ENCODE measurements at regions not wholly inside any gene's neighbourhood (a gene's known extent, or its start where the extent isn't known, plus 50 kb on each side); places are given as distances from the start of the nearest gene placed in this dataset.

DNA sequence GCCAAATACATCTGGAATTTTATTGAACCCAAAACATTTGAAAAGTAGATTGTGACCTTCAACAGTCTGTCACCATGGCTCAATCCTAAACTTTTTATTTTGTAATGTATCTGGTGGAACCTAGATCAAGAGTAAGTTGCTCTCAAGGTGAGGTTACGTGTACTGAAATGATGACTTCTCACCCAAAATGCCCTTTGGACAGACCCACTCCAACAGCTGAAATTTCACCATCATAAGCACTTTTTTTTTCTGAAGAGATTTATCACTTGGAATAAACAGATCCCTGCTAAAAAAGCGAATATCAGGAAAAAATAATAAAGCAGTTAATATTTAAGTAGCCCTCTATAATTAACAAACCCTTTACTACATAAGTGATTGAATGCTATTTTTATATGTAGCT, 155.0 kb upstream of the FBXL7 start:
- no peak overlapping the region for H3K4me3 ChIP-seq (ENCODE audit: insufficient read depth, low read depth, low read length)
- H2AFZ ChIP-seq (replicated peaks; ENCODE audit: low read length, poor library complexity), result no peak overlapping the region
- no peak overlapping the region for H2AK9ac ChIP-seq (replicated peaks; ENCODE audit: low read depth, low read length, poor library complexity)
- H4K8ac ChIP-seq (ENCODE audit: low read depth in 2 of 2, low read length in 2 of 2), result no peak overlapping the region
- no peaks in the 10 kb centered on the region for H4K20me1 ChIP-seq (ENCODE audit: insufficient read depth, low read length)
- H3K14ac ChIP-seq (replicated peaks; ENCODE audit: low read depth, low read length), result no peak overlapping the region
- no peaks in the 10 kb centered on the region for H3K9me1 ChIP-seq (ENCODE audit: insufficient read depth, low read length)
- H3K27ac ChIP-seq (ENCODE audit: insufficient read depth, low read length), result no peak overlapping the region
- H2BK15ac ChIP-seq (ENCODE audit: low read depth, low read length), result no peak overlapping the region
- no peak overlapping the region for H3K23ac ChIP-seq (ENCODE audit: low read depth, low read length)
- TF ChIP-seq SMC3 (IDR thresholded peaks at IDR 0.05; ENCODE audit: low read depth, low read length) (no peak), MAFK (IDR thresholded peaks at IDR 0.05; ENCODE audit: low read depth, low read length) (no peak), POLR2A (IDR thresholded peaks at IDR 0.05; ENCODE audit: low read depth, low read length) (no peak), CHD1 (IDR thresholded peaks at IDR 0.05; ENCODE audit: low read depth, low read length) (no peak), CEBPB (IDR thresholded peaks at IDR 0.05; ENCODE audit: low read depth, low read length) (no peak), FOS (IDR thresholded peaks at IDR 0.05; ENCODE audit: low read depth, low read length) (no peak), BHLHE40 (IDR thresholded peaks at IDR 0.05; ENCODE audit: low read depth, low read length) (no peak)
- H3K79me1 ChIP-seq (ENCODE audit: low read depth in 1 of 2, low read length in 2 of 2), result no peaks in the 10 kb centered on the region
- no peaks in the 10 kb centered on the region for H3K4me1 ChIP-seq (ENCODE audit: control insufficient read depth, insufficient read depth, low read length)
- dilution Hi-C loops (cut with HindIII; ENCODE audit: low sequenced_read_pairs, unreplicated experiment), result no loop called here
- WGBS, 2 experiments (ENCODE audit: extremely low coverage in 2 of 2, insufficient read length in 1 of 2), result no CpG with 5 or more reads among the region's 2 CpGs
- H2BK5ac ChIP-seq (ENCODE audit: low read depth, low read length, poor library complexity, severe bottlenecking), result no peak overlapping the region
- no peak overlapping the region for H2BK120ac ChIP-seq (ENCODE audit: low read depth, low read length)
- no peaks in the 10 kb centered on the region for H3K9me3 ChIP-seq (ENCODE audit: control insufficient read depth, insufficient read depth, low read length)
- no peak for DNase-seq
- H3K27me3 ChIP-seq (ENCODE audit: control insufficient read depth, insufficient read depth, low read length), result no peaks in the 10 kb centered on the region; the same call in 1 of the 2 replicates
- CTCF ChIA-PET, result no interaction called here
- POLR2A ChIA-PET (ENCODE audit: unreplicated experiment), result no interaction called here
- H2AK5ac ChIP-seq (ENCODE audit: low read depth, low read length), result no peak overlapping the region
- H2BK20ac ChIP-seq (ENCODE audit: low read depth, low read length), result no peak overlapping the region
- in situ Hi-C loops (cut with MboI; ENCODE audit: low sequenced_read_pairs), result no loop called here
- no peaks in the 10 kb centered on the region for H3K36me3 ChIP-seq (ENCODE audit: control insufficient read depth, insufficient read depth, low read length)
- no peak overlapping the region for H3K18ac ChIP-seq (ENCODE audit: low read depth, low read length)
- no peak overlapping the region for H4K5ac ChIP-seq (ENCODE audit: low read depth, low read length)
- no TSS peak for BruUV-seq (replicated peaks)
- no peak overlapping the region for H3K4ac ChIP-seq (ENCODE audit: low read depth, low read length)
- no peak overlapping the region for H3K9ac ChIP-seq (ENCODE audit: low read depth, low read length)
- H3K56ac ChIP-seq (ENCODE audit: extremely low read depth, insufficient read depth, low read length), result no peak overlapping the region
- H3K4me2 ChIP-seq (ENCODE audit: low read depth, low read length), result no peak overlapping the region
- no peak overlapping the region for H4K91ac ChIP-seq (ENCODE audit: insufficient read depth, low read depth, low read length)
- ATAC-seq (ENCODE audit: low read depth), result no peak
- intact Hi-C loops (cut with micrococcal nuclease), result no loop called here

Data from IMR-90 (cell line).